Liver (tissue), 3 donors: ENCODE measurements at regions not wholly inside any gene's neighbourhood (a gene's known extent, or its start where the extent isn't known, plus 50 kb on each side); places are given as distances from the start of the nearest gene placed in this dataset.

Experiments
- ATF3 ChIP-seq: IDR thresholded peaks from 2 replicates; pipeline ENCODE4 v1.6.1; 2016; ENCODE audit warnings: antibody characterized with exemption
- CTCF ChIP-seq: fragments of 150-350 bp; IDR thresholded peaks from 2 replicates; pipeline ENCODE4 v1.5.1; 2017; ENCODE audit warnings: improper control_type of control experiment, low read depth, low read length; ENCODE audit not compliant: missing input control
- FOXA1 ChIP-seq: IDR thresholded peaks from 2 replicates; pipeline ENCODE4 v1.6.1; 2016; ENCODE audit warnings: antibody characterized with exemption
- GABPA ChIP-seq, 2 donors: IDR thresholded peaks in 1 of 2; conservative IDR thresholded peaks in 1 of 2; 2 replicates each; pipeline ENCODE4 v1.6.1; 2016; ENCODE audit warnings: antibody characterized with exemption in 2 of 2, mild to moderate bottlenecking in 1 of 2, moderate library complexity in 1 of 2
- HNF4A ChIP-seq, 2 donors: conservative IDR thresholded peaks; 2 replicates each; pipeline ENCODE4 v1.6.1; 2016; ENCODE audit warnings: antibody characterized with exemption in 2 of 2, mild to moderate bottlenecking in 2 of 2
- JUND ChIP-seq, 2 donors: IDR thresholded peaks; 2 replicates each; pipeline ENCODE4 v1.6.1; 2016; ENCODE audit warnings: antibody characterized with exemption in 2 of 2
- MAX ChIP-seq: IDR thresholded peaks from 2 replicates; pipeline ENCODE4 v1.6.1; 2016; ENCODE audit warnings: antibody characterized with exemption
- RAD21 ChIP-seq, 2 donors: IDR thresholded peaks; 2 replicates each; pipeline ENCODE4 v1.6.1; 2016; ENCODE audit warnings: antibody characterized with exemption in 2 of 2, mild to moderate bottlenecking in 2 of 2
- REST ChIP-seq: IDR thresholded peaks from 2 replicates; pipeline ENCODE4 v1.6.1; 2016; ENCODE audit warnings: antibody characterized with exemption, mild to moderate bottlenecking
- RXRA ChIP-seq, 2 donors: IDR thresholded peaks; 2 replicates each; pipeline ENCODE4 v1.6.1; 2017 to 2018; ENCODE audit warnings: antibody characterized with exemption in 2 of 2, mild to moderate bottlenecking in 1 of 2
- SP1 ChIP-seq: IDR thresholded peaks from 2 replicates; pipeline ENCODE4 v1.6.1; 2018; ENCODE audit warnings: antibody characterized with exemption, mild to moderate bottlenecking
- TAF1 ChIP-seq: conservative IDR thresholded peaks from 2 replicates; pipeline ENCODE4 v1.6.1; 2016; ENCODE audit warnings: antibody characterized with exemption, mild to moderate bottlenecking
- YY1 ChIP-seq: IDR thresholded peaks from 2 replicates; pipeline ENCODE4 v1.6.1; 2016; ENCODE audit warnings: antibody characterized with exemption, mild to moderate bottlenecking
- ZBTB33 ChIP-seq: IDR thresholded peaks from 2 replicates; pipeline ENCODE4 v1.6.1; 2016; ENCODE audit warnings: antibody characterized with exemption
- donor health status: healthy.
- donor health status: healthy.

- TF ChIP-seq HNF4A (conservative IDR thresholded peaks at IDR 0.05), result no peak
- no peak for TF ChIP-seq CTCF
- TF ChIP-seq JUND (IDR thresholded peaks at IDR 0.05), result no peak
- no peak for TF ChIP-seq RAD21 (IDR thresholded peaks at IDR 0.05)
- TF ChIP-seq TAF1, result no peak
- TF ChIP-seq ZBTB33, result no peak
- no peak for TF ChIP-seq MAX
- TF ChIP-seq REST, result no peak
- TF ChIP-seq YY1, result no peak
- TF ChIP-seq FOXA1, result no peak
- no peak for TF ChIP-seq ATF3
- no peak for TF ChIP-seq RXRA (IDR thresholded peaks at IDR 0.05)
- TF ChIP-seq SP1, result no peak
- no peak for TF ChIP-seq GABPA (IDR thresholded peaks at IDR 0.05 in 1 of 2, conservative IDR thresholded peaks at IDR 0.05 in 1 of 2)
These were observed 704.0 kb downstream of the KCNA4 start for GRCh38 chr11:29312812-29313211.
